Neural cell (in vitro differentiated cells): ENCODE measurements at regions not wholly inside any gene's neighbourhood (a gene's known extent, or its start where the extent isn't known, plus 50 kb on each side); places are given as distances from the start of the nearest gene placed in this dataset.

Source experiments
- H2AFZ ChIP-seq: fragments of 200-600, 300-800 bp; sonication (generic), shearing (Covaris generic); 2 replicates; pipeline ENCODE4 v1.6.0; 2014; ENCODE audit warnings: low read depth, mild to moderate bottlenecking, antibody characterized with exemption, low read length, moderate library complexity
- H3F3A ChIP-seq: fragments of 200-600 bp; shearing (Covaris generic); 2 replicates; pipeline ENCODE4 v1.6.1; 2016; ENCODE audit warnings: mild to moderate bottlenecking, moderate library complexity, mixed read lengths, antibody characterized with exemption, low read length; ENCODE audit not compliant: insufficient read depth, poor library complexity, severe bottlenecking
- H3K27ac ChIP-seq: fragments of 200-600, 300-800 bp; sonication (generic), shearing (Covaris generic); 2 replicates; pipeline ENCODE4 v1.5.1; 2014; ENCODE audit warnings: mild to moderate bottlenecking, low read length, moderate library complexity
- H3K27me3 ChIP-seq: fragments of 300-800, 200-600 bp; sonication (generic), shearing (Covaris generic); 2 replicates; pipeline ENCODE4 v1.6.0; 2014; ENCODE audit warnings: mild to moderate bottlenecking, low read depth, low read length, moderate library complexity; ENCODE audit not compliant: insufficient read depth
- H3K36me3 ChIP-seq: fragments of 300-800, 200-600 bp; sonication (generic), shearing (Covaris generic); 2 replicates; pipeline ENCODE4 v1.5.1; 2014; ENCODE audit warnings: mild to moderate bottlenecking, antibody characterized with exemption, low read length, moderate library complexity; ENCODE audit not compliant: insufficient read depth
- H3K4me2 ChIP-seq: fragments of 300-800, 200-600 bp; sonication (generic), shearing (Covaris generic); 2 replicates; pipeline ENCODE4 v1.6.0; 2014; ENCODE audit warnings: mild to moderate bottlenecking, low read length
- H3K4me3 ChIP-seq: fragments of 300-800, 200-600 bp; sonication (generic), shearing (Covaris generic); 2 replicates; pipeline ENCODE4 v1.5.1; 2014; ENCODE audit warnings: mild to moderate bottlenecking, low read length, moderate library complexity
- H3K79me2 ChIP-seq: fragments of 200-600 bp; shearing (Covaris generic); replicated peaks from 2 replicates; pipeline ENCODE4 v1.6.0; 2014; ENCODE audit warnings: mild to moderate bottlenecking, low read length, moderate library complexity; ENCODE audit not compliant: insufficient read depth
- H3K9ac ChIP-seq: fragments of 300-800, 200-600 bp; sonication (generic), shearing (Covaris generic); 2 replicates; pipeline ENCODE4 v1.6.1; 2016; ENCODE audit warnings: mild to moderate bottlenecking, low read length, mixed read lengths
- H3K9me2 ChIP-seq: fragments of 200-600 bp; shearing (Covaris generic); 2 replicates; pipeline ENCODE4 v1.6.1; 2016; ENCODE audit warnings: mild to moderate bottlenecking, low read length, mixed read lengths; ENCODE audit not compliant: insufficient read depth
- H3K9me3 ChIP-seq: fragments of 200-600, 300-800 bp; sonication (generic), shearing (Covaris generic); 2 replicates; pipeline ENCODE4 v1.6.1; 2016; ENCODE audit warnings: mild to moderate bottlenecking, mixed run types, low read length, moderate library complexity, mixed read lengths
- H4K20me1 ChIP-seq: fragments of 200-600 bp; shearing (Covaris generic); 2 replicates; pipeline ENCODE4 v1.6.1; 2016; ENCODE audit warnings: mild to moderate bottlenecking, mixed run types; ENCODE audit not compliant: insufficient read depth
- EP300 ChIP-seq: fragments of 450-650 bp; conservative IDR thresholded peaks from 2 replicates; pipeline ENCODE4 v1.6.1; 2014; ENCODE audit warnings: antibody characterized with exemption, mild to moderate bottlenecking, moderate library complexity; ENCODE audit not compliant: poor library complexity, severe bottlenecking
- EZH2 ChIP-seq: fragments of 200-600, 300-800 bp; shearing (Covaris generic), sonication (generic); IDR thresholded peaks from 2 replicates; pipeline ENCODE4 v1.6.1; 2014; ENCODE audit warnings: antibody characterized with exemption, low read length, borderline replicate concordance, mild to moderate bottlenecking; ENCODE audit not compliant: insufficient read depth, poor library complexity, severe bottlenecking
- MXI1 ChIP-seq: fragments of 450-650 bp; conservative IDR thresholded peaks from 2 replicates; pipeline ENCODE4 v1.6.1; 2014; ENCODE audit warnings: antibody characterized with exemption, mild to moderate bottlenecking; ENCODE audit not compliant: poor library complexity, severe bottlenecking
- POLR2AphosphoS5 ChIP-seq: IDR thresholded peaks from 2 replicates; pipeline ENCODE4 v1.6.1; 2012
- RAD21 ChIP-seq: fragments of 450-650 bp; conservative IDR thresholded peaks from 2 replicates; pipeline ENCODE4 v1.6.1; 2014; ENCODE audit warnings: antibody characterized with exemption, mild to moderate bottlenecking, moderate library complexity
- SMC3 ChIP-seq: fragments of 450-650 bp; conservative IDR thresholded peaks from 2 replicates; pipeline ENCODE4 v1.6.1; 2014; ENCODE audit warnings: antibody characterized with exemption, mild to moderate bottlenecking, moderate library complexity; ENCODE audit not compliant: poor library complexity
- TAF1 ChIP-seq: IDR thresholded peaks from 2 replicates; pipeline ENCODE4 v1.6.1; 2012; ENCODE audit warnings: low read depth
- TF ChIP-seq, protein P1 (sequence below): fragments of 450-650 bp; IDR thresholded peaks from 2 replicates; pipeline ENCODE4 v1.5.1; 2014; ENCODE audit warnings: antibody characterized with exemption, mild to moderate bottlenecking, moderate library complexity; ENCODE audit not compliant: poor library complexity, severe bottlenecking
- TF ChIP-seq, protein P2 (sequence below): IDR thresholded peaks from 2 replicates; pipeline ENCODE4 v1.6.1; 2012; ENCODE audit warnings: borderline replicate concordance

DNA sequence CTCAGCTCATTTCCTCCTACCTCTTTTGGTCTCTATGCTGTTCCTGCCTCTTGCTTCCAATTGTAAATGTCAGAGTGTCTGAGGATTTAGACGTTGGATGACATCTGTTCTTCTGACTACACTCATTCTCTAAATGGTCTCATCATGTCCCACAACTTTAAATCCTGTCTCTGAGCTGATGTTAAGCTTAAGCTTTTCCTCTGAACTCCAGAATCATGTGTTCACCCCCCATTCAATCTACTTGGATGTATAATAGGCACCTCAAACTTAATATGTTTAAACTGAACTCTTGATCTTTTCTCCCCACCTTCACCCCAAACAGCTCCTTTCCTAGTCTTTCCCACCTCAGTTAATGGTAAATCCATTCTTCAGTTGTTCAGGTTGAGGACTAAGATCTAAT lies 433.6 kb downstream of the CSNK1G3 start:
- no peaks in the 10 kb centered on the region for H3K27me3 ChIP-seq
- no peak overlapping the region for H3K4me3 ChIP-seq
- no peak overlapping the region for H3K27ac ChIP-seq
- no peaks in the 10 kb centered on the region for H3K9me3 ChIP-seq
- no peak for TF ChIP-seq POLR2AphosphoS5
- TF ChIP-seq MXI1 = no peak
- TF ChIP-seq, protein P1, sequence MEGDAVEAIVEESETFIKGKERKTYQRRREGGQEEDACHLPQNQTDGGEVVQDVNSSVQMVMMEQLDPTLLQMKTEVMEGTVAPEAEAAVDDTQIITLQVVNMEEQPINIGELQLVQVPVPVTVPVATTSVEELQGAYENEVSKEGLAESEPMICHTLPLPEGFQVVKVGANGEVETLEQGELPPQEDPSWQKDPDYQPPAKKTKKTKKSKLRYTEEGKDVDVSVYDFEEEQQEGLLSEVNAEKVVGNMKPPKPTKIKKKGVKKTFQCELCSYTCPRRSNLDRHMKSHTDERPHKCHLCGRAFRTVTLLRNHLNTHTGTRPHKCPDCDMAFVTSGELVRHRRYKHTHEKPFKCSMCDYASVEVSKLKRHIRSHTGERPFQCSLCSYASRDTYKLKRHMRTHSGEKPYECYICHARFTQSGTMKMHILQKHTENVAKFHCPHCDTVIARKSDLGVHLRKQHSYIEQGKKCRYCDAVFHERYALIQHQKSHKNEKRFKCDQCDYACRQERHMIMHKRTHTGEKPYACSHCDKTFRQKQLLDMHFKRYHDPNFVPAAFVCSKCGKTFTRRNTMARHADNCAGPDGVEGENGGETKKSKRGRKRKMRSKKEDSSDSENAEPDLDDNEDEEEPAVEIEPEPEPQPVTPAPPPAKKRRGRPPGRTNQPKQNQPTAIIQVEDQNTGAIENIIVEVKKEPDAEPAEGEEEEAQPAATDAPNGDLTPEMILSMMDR = no peak
- no peak for TF ChIP-seq SMC3
- no peak for TF ChIP-seq TAF1
- TF ChIP-seq, protein P2, sequence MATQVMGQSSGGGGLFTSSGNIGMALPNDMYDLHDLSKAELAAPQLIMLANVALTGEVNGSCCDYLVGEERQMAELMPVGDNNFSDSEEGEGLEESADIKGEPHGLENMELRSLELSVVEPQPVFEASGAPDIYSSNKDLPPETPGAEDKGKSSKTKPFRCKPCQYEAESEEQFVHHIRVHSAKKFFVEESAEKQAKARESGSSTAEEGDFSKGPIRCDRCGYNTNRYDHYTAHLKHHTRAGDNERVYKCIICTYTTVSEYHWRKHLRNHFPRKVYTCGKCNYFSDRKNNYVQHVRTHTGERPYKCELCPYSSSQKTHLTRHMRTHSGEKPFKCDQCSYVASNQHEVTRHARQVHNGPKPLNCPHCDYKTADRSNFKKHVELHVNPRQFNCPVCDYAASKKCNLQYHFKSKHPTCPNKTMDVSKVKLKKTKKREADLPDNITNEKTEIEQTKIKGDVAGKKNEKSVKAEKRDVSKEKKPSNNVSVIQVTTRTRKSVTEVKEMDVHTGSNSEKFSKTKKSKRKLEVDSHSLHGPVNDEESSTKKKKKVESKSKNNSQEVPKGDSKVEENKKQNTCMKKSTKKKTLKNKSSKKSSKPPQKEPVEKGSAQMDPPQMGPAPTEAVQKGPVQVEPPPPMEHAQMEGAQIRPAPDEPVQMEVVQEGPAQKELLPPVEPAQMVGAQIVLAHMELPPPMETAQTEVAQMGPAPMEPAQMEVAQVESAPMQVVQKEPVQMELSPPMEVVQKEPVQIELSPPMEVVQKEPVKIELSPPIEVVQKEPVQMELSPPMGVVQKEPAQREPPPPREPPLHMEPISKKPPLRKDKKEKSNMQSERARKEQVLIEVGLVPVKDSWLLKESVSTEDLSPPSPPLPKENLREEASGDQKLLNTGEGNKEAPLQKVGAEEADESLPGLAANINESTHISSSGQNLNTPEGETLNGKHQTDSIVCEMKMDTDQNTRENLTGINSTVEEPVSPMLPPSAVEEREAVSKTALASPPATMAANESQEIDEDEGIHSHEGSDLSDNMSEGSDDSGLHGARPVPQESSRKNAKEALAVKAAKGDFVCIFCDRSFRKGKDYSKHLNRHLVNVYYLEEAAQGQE = no peak
- no peak for TF ChIP-seq EZH2
- TF ChIP-seq EP300 = no peak
- TF ChIP-seq RAD21 = no peak
- no peak overlapping the region for H3K4me2 ChIP-seq
- no peak overlapping the region for H2AFZ ChIP-seq
- no peaks in the 10 kb centered on the region for H3K9me2 ChIP-seq
- H3K9ac ChIP-seq = no peak overlapping the region
- H3F3A ChIP-seq = no peaks in the 10 kb centered on the region
- no peaks in the 10 kb centered on the region for H4K20me1 ChIP-seq
- no peaks in the 10 kb centered on the region for H3K36me3 ChIP-seq
- H3K79me2 ChIP-seq = no peaks in the 10 kb centered on the region

DNA sequence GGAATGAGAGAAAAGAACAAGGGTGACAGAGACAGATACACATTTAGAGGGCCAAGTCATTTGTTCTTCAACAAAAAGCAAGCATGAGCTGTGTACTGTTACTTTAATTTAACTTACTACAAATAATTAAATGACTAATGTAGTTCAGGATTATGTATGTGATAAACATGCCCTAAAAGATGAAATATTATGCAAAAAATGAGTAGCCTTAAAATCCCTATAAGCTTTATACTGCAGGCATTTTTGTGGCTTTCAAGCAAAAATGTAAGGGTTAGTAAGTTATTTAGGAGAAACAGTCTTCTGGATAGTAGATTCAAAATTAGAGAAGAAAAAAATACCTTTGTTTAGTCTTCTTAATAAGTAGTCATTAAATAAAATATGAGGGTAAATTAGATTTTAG lies 431.2 kb downstream of the CSNK1G3 start:
- TF ChIP-seq TAF1 = no peak
- TF ChIP-seq, protein P1 = no peak
- TF ChIP-seq EZH2 = no peak
- TF ChIP-seq MXI1 = no peak
- TF ChIP-seq, protein P2 = no peak
- no peak for TF ChIP-seq POLR2AphosphoS5
- no peak for TF ChIP-seq RAD21
- TF ChIP-seq SMC3 = no peak
- TF ChIP-seq EP300 = no peak
- H3K4me3 ChIP-seq = no peak overlapping the region
- H3K36me3 ChIP-seq = no peaks in the 10 kb centered on the region
- H4K20me1 ChIP-seq = no peaks in the 10 kb centered on the region
- H3K9me3 ChIP-seq = no peaks in the 10 kb centered on the region
- H3K4me2 ChIP-seq = no peak overlapping the region
- no peaks in the 10 kb centered on the region for H3F3A ChIP-seq
- no peak overlapping the region for H3K27ac ChIP-seq
- H3K9me2 ChIP-seq = no peaks in the 10 kb centered on the region
- no peaks in the 10 kb centered on the region for H3K79me2 ChIP-seq
- H2AFZ ChIP-seq = no peak overlapping the region
- H3K9ac ChIP-seq = no peak overlapping the region
- H3K27me3 ChIP-seq = no peaks in the 10 kb centered on the region
